ENCODE measurements at regions not wholly inside any gene's neighbourhood (a gene's known extent, or its start where the extent isn't known, plus 50 kb on each side); places are given as distances from the start of the nearest gene placed in this dataset.

GRCh38 chr4:54152846-54153600 is 53.1 kb downstream of the GSX2 start:
- peak; percentile 94 for DNase-seq

GRCh38 chr4:54155936-54156335 is 56.0 kb downstream of the GSX2 start:
- no peak for DNase-seq

- no peak for DNase-seq
These were observed 57.6 kb downstream of the GSX2 start for GRCh38 chr4:54157606-54158005.

- DNase-seq = no peak
These were observed 59.6 kb downstream of the GSX2 start for GRCh38 chr4:54159543-54159942.

GRCh38 chr4:54165011-54165410 is 64.1 kb upstream of the PDGFRA start:
- peak; percentile 31 for DNase-seq

GRCh38 chr4:54165438-54165837 is 63.7 kb upstream of the PDGFRA start:
- DNase-seq = peak; percentile 83

- no peak for DNase-seq
These were observed 61.6 kb upstream of the PDGFRA start for GRCh38 chr4:54167508-54167907.

- DNase-seq = no peak
These were observed 59.9 kb upstream of the PDGFRA start for GRCh38 chr4:54169176-54169575.

- DNase-seq = no peak
These were observed 56.9 kb upstream of the PDGFRA start for GRCh38 chr4:54172156-54172555.

GRCh38 chr4:54173281-54173912 is 55.7 kb upstream of the PDGFRA start:
- DNase-seq = peak; percentile 65

- DNase-seq = no peak
These were observed 52.9 kb upstream of the PDGFRA start for GRCh38 chr4:54176202-54176601.
